Gastrocnemius medialis (tissue), 4 donors: ENCODE measurements at regions not wholly inside any gene's neighbourhood (a gene's known extent, or its start where the extent isn't known, plus 50 kb on each side); places are given as distances from the start of the nearest gene placed in this dataset.

Experiments used
- POLR2A ChIP-seq, 2 donors: fragments of 450-650 bp; IDR thresholded peaks; one replicate each; pipeline ENCODE4 v1.6.1; 2017; ENCODE audit warnings: antibody characterized with exemption in 2 of 2, mild to moderate bottlenecking in 2 of 2, moderate library complexity in 2 of 2
- TF ChIP-seq, protein P1 (sequence below), 5 experiments: fragments of 450-650 bp in 3 of 5; fragments of 200-600 bp in 2 of 5; sonication (generic) in 2 of 5; IDR thresholded peaks in 4 of 5; conservative IDR thresholded peaks in 1 of 5; 1 replicate in 4 of 5; 2 replicates in 1 of 5; pipeline ENCODE4 v1.5.1; 2016 to 2019; ENCODE audit warnings: antibody characterized with exemption in 5 of 5, mild to moderate bottlenecking in 3 of 5, moderate library complexity in 3 of 5

DNA sequence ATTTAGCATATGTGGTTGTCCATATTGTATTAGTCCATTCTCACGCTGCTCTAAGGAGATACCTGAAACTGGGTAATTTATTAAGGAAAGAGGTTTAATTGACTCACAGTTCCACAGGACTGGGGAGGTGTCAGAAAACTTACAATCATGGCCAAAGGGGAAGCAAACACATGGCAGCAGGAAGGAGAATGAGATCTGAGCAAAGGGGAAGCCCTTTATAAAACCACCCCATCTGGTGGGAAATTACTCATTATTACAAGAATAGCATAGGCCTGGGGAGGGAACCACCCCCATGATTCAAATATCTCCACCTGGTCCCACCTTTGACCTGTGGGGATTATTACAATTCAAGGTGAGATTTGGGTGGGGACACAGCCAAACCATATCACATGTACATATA is 122.6 kb upstream of the ANK2 start:
- TF ChIP-seq, protein P1, sequence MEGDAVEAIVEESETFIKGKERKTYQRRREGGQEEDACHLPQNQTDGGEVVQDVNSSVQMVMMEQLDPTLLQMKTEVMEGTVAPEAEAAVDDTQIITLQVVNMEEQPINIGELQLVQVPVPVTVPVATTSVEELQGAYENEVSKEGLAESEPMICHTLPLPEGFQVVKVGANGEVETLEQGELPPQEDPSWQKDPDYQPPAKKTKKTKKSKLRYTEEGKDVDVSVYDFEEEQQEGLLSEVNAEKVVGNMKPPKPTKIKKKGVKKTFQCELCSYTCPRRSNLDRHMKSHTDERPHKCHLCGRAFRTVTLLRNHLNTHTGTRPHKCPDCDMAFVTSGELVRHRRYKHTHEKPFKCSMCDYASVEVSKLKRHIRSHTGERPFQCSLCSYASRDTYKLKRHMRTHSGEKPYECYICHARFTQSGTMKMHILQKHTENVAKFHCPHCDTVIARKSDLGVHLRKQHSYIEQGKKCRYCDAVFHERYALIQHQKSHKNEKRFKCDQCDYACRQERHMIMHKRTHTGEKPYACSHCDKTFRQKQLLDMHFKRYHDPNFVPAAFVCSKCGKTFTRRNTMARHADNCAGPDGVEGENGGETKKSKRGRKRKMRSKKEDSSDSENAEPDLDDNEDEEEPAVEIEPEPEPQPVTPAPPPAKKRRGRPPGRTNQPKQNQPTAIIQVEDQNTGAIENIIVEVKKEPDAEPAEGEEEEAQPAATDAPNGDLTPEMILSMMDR (IDR thresholded peaks at IDR 0.05 in 4 of 5, conservative IDR thresholded peaks at IDR 0.05 in 1 of 5): no peak
- no peak for TF ChIP-seq POLR2A (IDR thresholded peaks at IDR 0.05)
